Endodermal cell (in vitro differentiated cells): ENCODE measurements at regions not wholly inside any gene's neighbourhood (a gene's known extent, or its start where the extent isn't known, plus 50 kb on each side); places are given as distances from the start of the nearest gene placed in this dataset.

Experiments
- DNase-seq: peaks from one replicate; pipeline ENCODE4 v3.0.0-alpha.2; 2017
- H3K27ac ChIP-seq: 2 replicates; pipeline ENCODE4 v1.5.1; 2013; ENCODE audit warnings: mild to moderate bottlenecking, low read depth, low read length, moderate library complexity
- H3K27me3 ChIP-seq: 2 replicates; pipeline ENCODE4 v1.6.1; 2013; ENCODE audit warnings: mild to moderate bottlenecking, low read length, moderate library complexity; ENCODE audit not compliant: insufficient read depth, control insufficient read depth, poor library complexity, severe bottlenecking
- H3K36me3 ChIP-seq: 2 replicates; pipeline ENCODE4 v1.7.0; 2013; ENCODE audit warnings: mild to moderate bottlenecking, low read length, moderate library complexity; ENCODE audit not compliant: control insufficient read depth, insufficient read depth
- H3K4me1 ChIP-seq: one replicate; pipeline ENCODE4 v1.7.0; 2013; ENCODE audit warnings: low read length; ENCODE audit not compliant: control insufficient read depth, insufficient read depth
- H3K4me3 ChIP-seq: 2 replicates; pipeline ENCODE4 v1.5.1; 2013; ENCODE audit warnings: mild to moderate bottlenecking, low read length, moderate library complexity
- H3K9ac ChIP-seq: 2 replicates; pipeline ENCODE4 v1.6.1; 2013; ENCODE audit warnings: mild to moderate bottlenecking, low read length, moderate library complexity; ENCODE audit not compliant: poor library complexity, severe bottlenecking; ENCODE audit errors: extremely low read depth
- H3K9me3 ChIP-seq: 2 replicates; pipeline ENCODE4 v1.6.1; 2013; ENCODE audit warnings: mild to moderate bottlenecking, low read length, moderate library complexity; ENCODE audit not compliant: control insufficient read depth
- H3K27ac Mint-ChIP-seq: 2 replicates; pipeline ENCODE4 v1.8.0; 2020; ENCODE audit warnings: mixed read lengths
- H3K27me3 Mint-ChIP-seq: 2 replicates; pipeline ENCODE4 v1.8.0; 2021; ENCODE audit warnings: mild to moderate bottlenecking, mixed read lengths; ENCODE audit not compliant: insufficient read depth
- H3K36me3 Mint-ChIP-seq: 2 replicates; pipeline ENCODE4 v1.8.0; 2020; ENCODE audit warnings: low read depth, mixed read lengths
- H3K4me1 Mint-ChIP-seq: 2 replicates; pipeline ENCODE4 v1.8.0; 2020; ENCODE audit warnings: mixed read lengths
- H3K4me3 Mint-ChIP-seq: 2 replicates; pipeline ENCODE4 v1.8.0; 2020; ENCODE audit warnings: mild to moderate bottlenecking, moderate library complexity, mixed read lengths
- H3K9me3 Mint-ChIP-seq: 2 replicates; pipeline ENCODE4 v1.8.0; 2020; ENCODE audit warnings: mild to moderate bottlenecking, mixed read lengths
- CTCF ChIP-seq: fragments of 200-600 bp; sonication (generic); conservative IDR thresholded peaks from 2 replicates; pipeline ENCODE4 v1.5.0; 2021; ENCODE audit warnings: antibody characterized with exemption, mild to moderate bottlenecking
- WGBS, 2 experiments: methylation state at CpG; one replicate each; pipeline versions ENCODE4 v1.1.5 to v1.1.7; 2013; ENCODE audit warnings: missing lambda C conversion rate in 2 of 2, mixed read lengths in 1 of 2; ENCODE audit not compliant: insufficient coverage in 1 of 2, insufficient read length in 1 of 2; 5-methylcytosine and 5-hydroxymethylcytosine counted together

DNA sequence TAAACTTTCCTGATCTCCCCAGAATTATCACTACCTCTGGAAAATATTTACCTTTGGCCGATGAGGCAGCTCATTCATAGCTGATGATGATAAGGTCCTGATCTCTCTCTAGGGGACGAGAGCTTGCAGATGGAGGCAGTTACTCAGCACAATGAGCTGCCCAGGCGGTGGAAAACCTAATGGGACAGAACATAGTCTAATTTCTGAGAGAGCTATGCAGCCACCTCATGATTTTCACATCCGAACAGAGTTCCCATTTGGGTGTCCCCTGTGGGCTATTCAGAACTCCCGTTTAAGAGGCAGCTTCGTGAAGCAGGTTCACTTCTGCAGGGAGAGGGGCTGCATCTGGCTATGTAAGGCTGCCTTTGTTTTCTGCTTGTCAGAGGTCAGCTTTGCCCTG lies 724.6 kb upstream of the TMEM132C start:
- H3K36me3 Mint-ChIP-seq: no peaks in the 10 kb centered on the region
- H3K27me3 ChIP-seq: no peaks in the 10 kb centered on the region
- H3K27ac Mint-ChIP-seq: no peak overlapping the region
- H3K27me3 Mint-ChIP-seq: no peaks in the 10 kb centered on the region
- peaks cover 2% of the 10 kb centered on the region for H3K4me1 ChIP-seq
- no peak overlapping the region for H3K4me3 ChIP-seq
- H3K9me3 Mint-ChIP-seq: no peaks in the 10 kb centered on the region
- H3K4me1 Mint-ChIP-seq: peaks cover 40% of the 10 kb centered on the region
- H3K4me3 Mint-ChIP-seq: no peak overlapping the region
- no peaks in the 10 kb centered on the region for H3K9me3 ChIP-seq
- H3K36me3 ChIP-seq: no peaks in the 10 kb centered on the region
- no peak for TF ChIP-seq CTCF
- no peak overlapping the region for H3K27ac ChIP-seq
- H3K9ac ChIP-seq: no peak overlapping the region
- no peak for DNase-seq
- 63 to 85% methylated on average over 4 to 6 of the region's 6 CpGs for WGBS, 2 experiments

DNA sequence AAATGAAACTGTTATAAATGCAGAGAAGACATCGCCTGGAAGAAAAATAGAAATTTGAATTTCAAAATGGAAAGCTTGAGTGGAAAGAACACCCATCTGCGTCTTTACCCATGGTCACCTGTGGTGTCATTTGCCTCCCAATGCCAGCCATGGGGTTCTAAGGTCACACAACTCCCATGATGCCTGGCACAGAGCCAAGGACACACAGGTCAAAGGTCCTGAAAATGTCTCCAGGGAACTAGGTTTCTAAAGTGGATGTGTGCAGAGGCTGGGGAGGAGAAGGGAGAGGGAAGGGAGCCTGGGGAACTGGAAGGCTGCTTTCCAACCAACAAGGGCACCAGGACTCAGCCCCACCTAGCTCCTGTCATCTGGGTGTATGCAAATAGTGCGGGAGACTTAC lies 724.0 kb upstream of the TMEM132C start:
- Histone ChIP-seq H3K4me3 (no peak overlapping the region), H3K27ac (no peak overlapping the region), H3K9ac (no peak overlapping the region), H3K9me3 (no peaks in the 10 kb centered on the region), H3K36me3 (no peaks in the 10 kb centered on the region), H3K27me3 (no peaks in the 10 kb centered on the region), H3K4me1 (peaks cover 2% of the 10 kb centered on the region)
- no peak for DNase-seq
- no peaks in the 10 kb centered on the region for H3K27me3 Mint-ChIP-seq
- H3K36me3 Mint-ChIP-seq: no peaks in the 10 kb centered on the region
- no peak overlapping the region for H3K4me3 Mint-ChIP-seq
- H3K9me3 Mint-ChIP-seq: no peaks in the 10 kb centered on the region
- TF ChIP-seq CTCF: no peak
- H3K27ac Mint-ChIP-seq: no peak overlapping the region
- 91 to 100% methylated on average over 3 of the region's 3 CpGs for WGBS, 2 experiments
- peaks cover 45% of the 10 kb centered on the region for H3K4me1 Mint-ChIP-seq

GRCh38 chr12:127546721-127547505 lies 720.1 kb upstream of the TMEM132C start:
- no peak for DNase-seq
- no peak overlapping the region for H3K9ac ChIP-seq
- H3K27me3 ChIP-seq: no peaks in the 10 kb centered on the region
- H3K27ac ChIP-seq: no peak overlapping the region
- H3K9me3 ChIP-seq: no peaks in the 10 kb centered on the region
- H3K4me3 ChIP-seq: no peak overlapping the region
- no peak for TF ChIP-seq CTCF
- H3K36me3 Mint-ChIP-seq: no peaks in the 10 kb centered on the region
- WGBS, 2 experiments: 91 to 100% methylated on average over 6 of the region's 6 CpGs
- H3K9me3 Mint-ChIP-seq: no peaks in the 10 kb centered on the region
- H3K36me3 ChIP-seq: no peaks in the 10 kb centered on the region
- peaks cover 27% of the 10 kb centered on the region for H3K4me1 Mint-ChIP-seq
- peaks cover 2% of the 10 kb centered on the region for H3K4me1 ChIP-seq
- H3K27me3 Mint-ChIP-seq: peaks cover 7% of the 10 kb centered on the region
- H3K27ac Mint-ChIP-seq: no peak overlapping the region
- H3K4me3 Mint-ChIP-seq: no peak overlapping the region
